ENCODE measurements at regions not wholly inside any gene's neighbourhood (a gene's known extent, or its start where the extent isn't known, plus 50 kb on each side); places are given as distances from the start of the nearest gene placed in this dataset.

- Histone ChIP-seq H3K27me3 (no peaks in the 10 kb centered on the region), H3K9me3 (no peaks in the 10 kb centered on the region), H3K27ac (no peak overlapping the region), H3K36me3 (no peaks in the 10 kb centered on the region), H3K4me1 (no peaks in the 10 kb centered on the region), H3K4me3 (no peak overlapping the region)
- intact Hi-C loops (cut with DNase I), result no loop called here
- TF ChIP-seq, protein P1, sequence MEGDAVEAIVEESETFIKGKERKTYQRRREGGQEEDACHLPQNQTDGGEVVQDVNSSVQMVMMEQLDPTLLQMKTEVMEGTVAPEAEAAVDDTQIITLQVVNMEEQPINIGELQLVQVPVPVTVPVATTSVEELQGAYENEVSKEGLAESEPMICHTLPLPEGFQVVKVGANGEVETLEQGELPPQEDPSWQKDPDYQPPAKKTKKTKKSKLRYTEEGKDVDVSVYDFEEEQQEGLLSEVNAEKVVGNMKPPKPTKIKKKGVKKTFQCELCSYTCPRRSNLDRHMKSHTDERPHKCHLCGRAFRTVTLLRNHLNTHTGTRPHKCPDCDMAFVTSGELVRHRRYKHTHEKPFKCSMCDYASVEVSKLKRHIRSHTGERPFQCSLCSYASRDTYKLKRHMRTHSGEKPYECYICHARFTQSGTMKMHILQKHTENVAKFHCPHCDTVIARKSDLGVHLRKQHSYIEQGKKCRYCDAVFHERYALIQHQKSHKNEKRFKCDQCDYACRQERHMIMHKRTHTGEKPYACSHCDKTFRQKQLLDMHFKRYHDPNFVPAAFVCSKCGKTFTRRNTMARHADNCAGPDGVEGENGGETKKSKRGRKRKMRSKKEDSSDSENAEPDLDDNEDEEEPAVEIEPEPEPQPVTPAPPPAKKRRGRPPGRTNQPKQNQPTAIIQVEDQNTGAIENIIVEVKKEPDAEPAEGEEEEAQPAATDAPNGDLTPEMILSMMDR (IDR thresholded peaks at IDR 0.05), result no peak
- DNase-seq (no peak), ATAC-seq (peak; percentile 39)
These were observed 361.2 kb downstream of the TMEM135 start for GRCh38 chr11:87398931-87399330.

DNA sequence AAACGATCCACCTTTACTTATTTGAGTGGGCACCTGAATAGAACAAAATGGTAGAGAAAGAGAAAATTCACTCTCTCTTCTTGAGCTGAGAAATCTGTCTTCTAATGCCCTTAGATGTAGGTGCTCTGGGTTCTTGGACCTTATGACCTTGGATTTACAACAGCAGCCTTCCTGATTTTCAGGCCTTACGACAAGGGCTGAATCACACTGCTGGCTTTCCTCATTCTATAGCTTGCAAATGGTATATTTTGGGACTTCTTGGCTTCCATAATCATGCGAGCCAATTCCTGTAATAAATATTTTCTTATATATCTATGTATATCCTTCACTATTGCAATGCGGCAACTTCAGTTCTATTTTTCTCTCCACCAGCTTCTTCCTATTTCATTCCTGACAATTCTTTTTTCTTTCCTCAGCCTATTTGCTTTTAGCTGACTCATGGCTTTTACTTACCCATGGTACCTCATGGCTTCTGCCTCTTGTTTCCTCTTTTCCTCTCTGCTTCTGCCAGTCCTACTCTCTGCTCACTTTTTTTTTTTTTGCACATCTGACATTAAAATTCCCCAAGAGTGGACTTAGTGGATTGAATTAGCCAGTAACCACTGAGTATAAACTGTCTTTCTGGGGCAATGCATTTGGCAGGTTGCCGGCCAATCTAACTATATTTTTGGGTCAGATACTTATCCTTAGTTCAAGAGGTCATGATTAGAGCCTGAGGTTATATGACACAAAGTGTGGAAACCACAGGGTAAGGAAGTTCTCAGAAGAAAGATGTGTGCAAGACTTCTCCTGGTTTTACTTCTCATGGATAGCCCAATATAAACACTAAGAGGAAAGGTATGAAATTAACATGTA, 359.5 kb downstream of the TMEM135 start:
- Histone ChIP-seq H3K4me1 (no peaks in the 10 kb centered on the region), H3K36me3 (no peaks in the 10 kb centered on the region)
- intact Hi-C loops (cut with DNase I), result no loop called here

GRCh38 chr11:87394924-87395323, 357.2 kb downstream of the TMEM135 start:
- TF ChIP-seq, protein P1 (IDR thresholded peaks at IDR 0.05), result no peak
- intact Hi-C loops (cut with DNase I), result no loop called here
- H3K36me3 ChIP-seq, result no peaks in the 10 kb centered on the region
- no peak for ATAC-seq
- no peak overlapping the region for H3K27ac ChIP-seq
- no peaks in the 10 kb centered on the region for H3K4me1 ChIP-seq
- no peaks in the 10 kb centered on the region for H3K9me3 ChIP-seq
- DNase-seq, result no peak
- H3K27me3 ChIP-seq, result no peaks in the 10 kb centered on the region
- H3K4me3 ChIP-seq, result no peak overlapping the region

More for the DNA sequence above, 359.5 kb downstream of the TMEM135 start:
- Histone ChIP-seq H3K27me3 (no peaks in the 10 kb centered on the region), H3K27ac (no peak overlapping the region), H3K9me3 (no peaks in the 10 kb centered on the region), H3K4me3 (no peak overlapping the region)
- ATAC-seq (peak; percentile 46), DNase-seq (no peak)
- TF ChIP-seq, protein P1 (IDR thresholded peaks at IDR 0.05), result no peak

DNA sequence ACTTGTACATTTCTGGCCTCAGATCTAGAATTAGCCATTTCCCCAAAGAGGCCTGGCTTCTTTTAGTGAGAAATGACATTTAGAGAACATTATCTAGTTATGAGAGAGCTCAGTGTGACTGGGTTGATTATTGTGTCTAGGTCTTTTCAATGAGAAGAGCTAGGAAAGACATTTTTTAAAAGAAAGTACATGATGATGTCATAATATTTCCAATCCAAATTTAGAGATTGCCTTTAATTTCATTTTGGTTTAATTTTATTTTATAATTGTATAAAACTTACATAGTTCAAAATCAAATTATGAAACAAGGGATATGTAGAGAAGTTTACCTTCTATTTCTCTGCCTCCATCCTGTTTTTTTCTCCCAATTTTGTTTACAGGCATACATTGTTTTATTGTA, 354.9 kb downstream of the TMEM135 start:
- TF ChIP-seq, protein P1 (IDR thresholded peaks at IDR 0.05), result no peak
- Histone ChIP-seq H3K36me3 (no peaks in the 10 kb centered on the region), H3K27ac (no peak overlapping the region), H3K4me3 (no peak overlapping the region), H3K9me3 (no peaks in the 10 kb centered on the region), H3K27me3 (no peaks in the 10 kb centered on the region), H3K4me1 (no peaks in the 10 kb centered on the region)
- intact Hi-C loops (cut with DNase I), result no loop called here
- no peak for ATAC-seq
- no peak for DNase-seq

GRCh38 chr11:87391496-87391895, 353.8 kb downstream of the TMEM135 start:
- Histone ChIP-seq H3K27ac (no peak overlapping the region), H3K27me3 (no peaks in the 10 kb centered on the region), H3K36me3 (no peaks in the 10 kb centered on the region), H3K4me1 (no peaks in the 10 kb centered on the region), H3K9me3 (no peaks in the 10 kb centered on the region), H3K4me3 (no peak overlapping the region)
- TF ChIP-seq, protein P1 (IDR thresholded peaks at IDR 0.05), result no peak
- DNase-seq (no peak), ATAC-seq (no peak)
- intact Hi-C loops (cut with DNase I), result no loop called here

Data from upper lobe of right lung (tissue), 1 donor.